ENCODE measurements at regions not wholly inside any gene's neighbourhood (a gene's known extent, or its start where the extent isn't known, plus 50 kb on each side); places are given as distances from the start of the nearest gene placed in this dataset.

DNA sequence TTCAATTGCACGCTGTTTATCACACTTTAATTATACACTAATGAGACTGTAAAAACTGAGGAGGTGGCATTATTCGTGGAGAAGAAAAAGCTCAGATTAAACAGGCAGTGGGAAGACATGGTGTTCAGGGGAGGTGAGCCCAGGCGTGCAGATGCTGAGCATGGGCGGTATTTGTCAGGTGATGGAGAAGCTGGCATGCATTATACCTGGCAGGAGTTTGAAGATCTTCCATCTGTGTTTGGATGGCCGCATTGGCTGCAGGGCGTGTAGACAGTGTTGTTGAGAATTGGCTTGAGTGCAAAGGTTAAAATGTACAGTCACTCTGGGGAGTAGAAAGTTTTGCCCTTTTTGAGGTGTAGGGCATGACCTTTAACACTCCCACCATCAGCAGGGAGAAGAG lies 213.8 kb downstream of the ERMARD start:
- TF ChIP-seq, protein P1, sequence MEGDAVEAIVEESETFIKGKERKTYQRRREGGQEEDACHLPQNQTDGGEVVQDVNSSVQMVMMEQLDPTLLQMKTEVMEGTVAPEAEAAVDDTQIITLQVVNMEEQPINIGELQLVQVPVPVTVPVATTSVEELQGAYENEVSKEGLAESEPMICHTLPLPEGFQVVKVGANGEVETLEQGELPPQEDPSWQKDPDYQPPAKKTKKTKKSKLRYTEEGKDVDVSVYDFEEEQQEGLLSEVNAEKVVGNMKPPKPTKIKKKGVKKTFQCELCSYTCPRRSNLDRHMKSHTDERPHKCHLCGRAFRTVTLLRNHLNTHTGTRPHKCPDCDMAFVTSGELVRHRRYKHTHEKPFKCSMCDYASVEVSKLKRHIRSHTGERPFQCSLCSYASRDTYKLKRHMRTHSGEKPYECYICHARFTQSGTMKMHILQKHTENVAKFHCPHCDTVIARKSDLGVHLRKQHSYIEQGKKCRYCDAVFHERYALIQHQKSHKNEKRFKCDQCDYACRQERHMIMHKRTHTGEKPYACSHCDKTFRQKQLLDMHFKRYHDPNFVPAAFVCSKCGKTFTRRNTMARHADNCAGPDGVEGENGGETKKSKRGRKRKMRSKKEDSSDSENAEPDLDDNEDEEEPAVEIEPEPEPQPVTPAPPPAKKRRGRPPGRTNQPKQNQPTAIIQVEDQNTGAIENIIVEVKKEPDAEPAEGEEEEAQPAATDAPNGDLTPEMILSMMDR (IDR thresholded peaks at IDR 0.05; ENCODE audit: low read depth, low read length) = no peak
- H3K4me3 ChIP-seq (ENCODE audit: low read depth, low read length) = no peak overlapping the region

DNA sequence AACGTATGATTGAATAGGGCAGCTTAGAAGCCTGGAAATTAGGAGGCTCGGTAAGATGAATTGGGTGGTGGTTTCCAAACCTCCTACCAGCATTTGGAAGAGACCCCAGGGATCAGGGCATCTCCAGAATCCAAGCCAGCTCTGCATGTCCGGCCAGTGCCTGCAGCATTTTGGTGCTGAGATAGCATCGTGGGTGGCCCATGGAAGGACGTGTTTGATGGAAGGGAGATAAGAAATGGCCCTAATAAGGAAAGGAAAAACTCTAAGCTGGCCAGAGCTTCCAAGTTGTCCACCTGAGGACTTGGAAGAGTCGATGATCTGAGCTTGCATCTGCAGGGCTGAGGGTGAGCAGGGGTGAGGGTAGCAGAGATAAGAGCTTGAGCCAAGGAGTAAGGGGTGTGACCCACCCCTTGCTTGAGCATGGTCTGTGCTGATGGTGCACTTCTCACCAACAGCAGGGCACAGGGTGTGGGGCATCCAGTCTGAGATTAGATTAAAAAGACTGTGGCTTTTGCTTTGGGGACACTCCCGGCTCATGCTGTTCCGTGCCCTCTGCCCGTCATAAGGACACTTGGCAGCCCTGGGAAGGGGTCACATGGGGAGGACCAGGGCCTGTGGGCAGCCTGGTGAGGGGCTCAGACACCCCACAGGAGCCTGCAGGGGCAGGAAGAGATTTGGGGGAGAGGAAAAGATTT lies 213.2 kb downstream of the ERMARD start:
- no peak overlapping the region for H3K4me3 ChIP-seq (ENCODE audit: low read depth, low read length)
- TF ChIP-seq, protein P1 (IDR thresholded peaks at IDR 0.05; ENCODE audit: low read depth, low read length) = no peak

GRCh38 chr6:169963581-169964297 lies 212.3 kb downstream of the ERMARD start:
- TF ChIP-seq, protein P1 (IDR thresholded peaks at IDR 0.05; ENCODE audit: low read depth, low read length) = no peak
- H3K4me3 ChIP-seq (ENCODE audit: low read depth, low read length) = no peak overlapping the region

- TF ChIP-seq, protein P1 (IDR thresholded peaks at IDR 0.05; ENCODE audit: low read depth, low read length) = no peak
- no peak overlapping the region for H3K4me3 ChIP-seq (ENCODE audit: low read depth, low read length)
Observed at GRCh38 chr6:169962604-169963469, 211.4 kb downstream of the ERMARD start.

DNA sequence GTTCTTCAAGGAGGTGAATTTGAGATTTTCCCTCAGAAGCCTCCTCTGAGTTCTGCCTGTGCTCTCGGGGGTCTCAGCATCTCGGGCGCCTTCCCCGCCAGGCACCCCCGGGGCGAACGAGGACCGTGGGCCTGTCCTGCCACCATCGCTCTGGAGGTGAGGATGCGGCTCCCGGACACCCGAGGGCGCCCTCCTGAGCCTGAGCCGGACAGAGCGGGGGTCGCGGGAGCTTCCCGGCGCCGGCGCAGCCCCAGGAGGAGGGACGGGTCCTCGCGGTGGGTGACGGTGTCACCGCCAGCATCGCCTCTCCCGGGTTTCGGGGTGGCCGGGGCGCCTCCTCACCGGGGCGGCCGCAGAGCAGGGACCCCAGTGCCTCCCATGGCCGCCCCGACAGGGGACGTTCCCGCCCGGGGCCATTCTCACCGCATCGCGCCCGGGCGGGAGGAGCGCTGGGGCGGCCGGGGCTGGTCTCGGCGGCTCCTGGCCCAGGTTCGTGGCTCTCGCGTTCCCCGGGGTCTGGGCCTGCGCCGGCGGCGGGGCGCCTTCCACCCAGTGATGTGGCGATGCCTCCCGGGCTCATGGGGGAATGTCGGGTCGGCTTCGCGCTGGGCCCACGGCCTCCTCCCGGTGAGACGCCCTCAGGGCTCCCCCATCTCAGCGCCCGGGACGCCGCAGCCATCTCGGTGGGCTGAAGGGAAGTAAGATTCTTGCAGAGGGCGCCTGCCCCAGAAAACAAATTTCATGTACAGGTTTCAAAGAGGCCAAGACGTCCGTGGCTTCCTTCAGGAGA lies 210.5 kb downstream of the ERMARD start:
- TF ChIP-seq, protein P1 (IDR thresholded peaks at IDR 0.05; ENCODE audit: low read depth, low read length) = no peak
- no peak overlapping the region for H3K4me3 ChIP-seq (ENCODE audit: low read depth, low read length)

GRCh38 chr6:169960886-169961611 lies 209.6 kb downstream of the ERMARD start:
- TF ChIP-seq, protein P1 (IDR thresholded peaks at IDR 0.05; ENCODE audit: low read depth, low read length) = no peak
- H3K4me3 ChIP-seq (ENCODE audit: low read depth, low read length) = no peak overlapping the region

All from WI38 (cell line).